ENCODE measurements at regions not wholly inside any gene's neighbourhood (a gene's known extent, or its start where the extent isn't known, plus 50 kb on each side); places are given as distances from the start of the nearest gene placed in this dataset.

- ATAC-seq (ENCODE audit: low FRiP score) (no peak), DNase-seq (ENCODE audit: low spot score) (no peak)
- no peak for TF ChIP-seq CTCF (IDR thresholded peaks at IDR 0.05)
These were observed 294.4 kb downstream of the SOX9 start for GRCh38 chr17:72414967-72415853.

DNA sequence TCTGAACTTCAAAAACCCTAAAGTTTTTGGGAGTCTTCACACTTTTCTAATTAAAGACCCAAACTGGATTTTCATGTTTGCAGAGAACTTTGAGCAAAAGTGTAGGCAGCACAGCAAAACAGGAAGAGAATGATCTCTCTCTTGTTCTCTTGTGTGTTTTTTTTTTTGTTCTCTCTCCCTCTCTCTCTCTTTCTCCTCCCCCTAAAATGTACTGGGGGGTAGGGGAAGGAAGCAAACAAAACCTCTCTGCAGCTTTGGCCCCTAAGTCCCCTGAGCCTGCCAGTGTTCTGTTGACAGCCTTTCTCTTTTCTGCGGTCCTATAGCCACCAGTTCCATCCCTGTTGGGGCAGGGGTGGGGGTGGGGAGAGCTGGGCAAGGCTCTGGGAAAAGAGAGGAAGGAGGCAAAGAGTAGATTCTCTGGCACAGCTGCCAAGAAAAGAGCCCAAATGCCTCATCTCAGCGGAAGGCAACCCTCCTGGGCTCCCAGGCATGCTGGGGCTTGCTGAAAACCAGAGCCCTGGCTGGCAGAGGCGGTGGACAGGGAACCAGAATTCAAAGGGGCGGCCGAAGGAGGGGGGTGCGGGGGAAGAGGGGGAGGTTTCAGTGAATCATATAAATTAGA, 295.3 kb downstream of the SOX9 start:
- ATAC-seq (ENCODE audit: low FRiP score) (no peak), DNase-seq (ENCODE audit: low spot score) (no peak)
- TF ChIP-seq CTCF (IDR thresholded peaks at IDR 0.05), result no peak

GRCh38 chr17:72416905-72417304, 296.1 kb downstream of the SOX9 start:
- no peak for TF ChIP-seq CTCF (IDR thresholded peaks at IDR 0.05)

DNA sequence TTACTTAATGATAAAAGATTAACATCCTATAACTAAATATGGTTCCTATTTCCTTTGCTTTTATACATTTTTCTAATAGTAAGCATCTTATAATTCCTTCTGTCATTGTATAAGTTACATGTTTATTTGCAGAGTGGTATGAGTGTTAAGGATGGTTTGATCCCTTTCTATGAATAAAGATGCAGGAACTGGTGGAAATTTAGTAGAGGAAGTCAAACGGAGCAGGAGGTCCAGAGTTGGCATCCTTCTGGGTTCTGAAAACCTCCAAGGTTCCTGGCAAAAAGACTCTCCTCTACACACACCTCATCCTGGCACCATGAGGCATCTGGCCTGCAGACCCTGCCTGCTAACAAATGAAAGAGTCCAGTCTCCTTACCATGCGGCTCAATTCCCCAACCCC, 296.8 kb downstream of the SOX9 start:
- DNase-seq (ENCODE audit: low spot score), result no peak
- TF ChIP-seq CTCF (IDR thresholded peaks at IDR 0.05), result no peak
- ATAC-seq (ENCODE audit: low FRiP score), result no peak

More at GRCh38 chr17:72416905-72417304, 296.1 kb downstream of the SOX9 start:
- ATAC-seq (ENCODE audit: low FRiP score) (no peak), DNase-seq (ENCODE audit: low spot score) (no peak)

DNA sequence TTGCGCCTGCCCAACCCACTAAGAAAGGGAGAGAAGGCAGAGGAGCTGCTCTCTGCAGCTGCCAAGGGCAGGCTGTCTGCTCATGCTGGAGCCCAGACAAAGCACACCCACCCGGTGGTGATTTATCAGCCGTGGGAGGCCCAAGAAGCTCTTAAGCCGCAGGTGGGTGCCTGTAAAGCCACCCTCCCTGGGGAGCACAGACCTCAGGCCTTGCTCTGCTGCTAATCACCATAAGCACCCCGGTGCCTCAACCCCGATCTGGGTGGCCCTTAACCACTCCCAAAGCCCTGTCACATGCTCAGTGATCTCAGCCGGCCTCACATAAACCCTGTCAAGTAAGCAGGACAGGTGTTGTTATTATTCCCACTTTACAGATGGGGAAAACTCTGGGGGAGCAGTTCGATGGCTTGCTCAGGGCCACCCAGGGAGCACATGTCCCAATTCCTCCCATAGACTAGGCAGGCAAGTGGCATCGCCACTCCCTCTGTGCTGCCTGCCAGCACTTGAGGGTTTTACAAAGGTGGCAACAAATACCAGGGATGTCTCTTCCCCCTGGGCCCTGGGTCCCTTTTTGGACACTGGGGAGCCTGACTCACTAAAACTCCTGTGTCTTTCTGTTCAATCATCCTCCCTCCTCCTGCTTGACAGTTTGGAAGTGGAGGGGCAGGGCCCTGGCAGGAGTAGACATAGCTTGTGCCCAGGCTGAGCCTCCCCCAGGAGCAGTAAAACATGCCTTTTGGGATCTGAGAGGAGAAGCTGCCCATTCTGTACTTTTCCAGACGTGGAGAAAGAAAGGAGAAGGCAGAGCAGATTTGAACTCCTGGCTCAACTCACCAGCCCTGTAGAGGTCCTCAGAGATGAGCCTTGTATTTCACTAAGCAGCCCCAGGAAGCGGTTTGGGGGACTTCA, 299.3 kb downstream of the SOX9 start:
- ATAC-seq (ENCODE audit: low FRiP score) (peak; percentile 21), DNase-seq (ENCODE audit: low spot score) (no peak)
- no peak for TF ChIP-seq CTCF (IDR thresholded peaks at IDR 0.05)

- no peak for DNase-seq (ENCODE audit: low spot score)
- ATAC-seq (ENCODE audit: low FRiP score), result no peak
- no peak for TF ChIP-seq CTCF (IDR thresholded peaks at IDR 0.05)
These were observed 299.9 kb downstream of the SOX9 start for GRCh38 chr17:72420775-72421127.
